Mesodermal cell (in vitro differentiated cells): ENCODE measurements at regions not wholly inside any gene's neighbourhood (a gene's known extent, or its start where the extent isn't known, plus 50 kb on each side); places are given as distances from the start of the nearest gene placed in this dataset.
"Not testable (repeated sequence)": the region's sequence is repeated elsewhere in the genome, so short reads cannot be mapped to it uniquely, and the experiment has no call there.

Experiments
- H3K27ac ChIP-seq: 2 replicates; pipeline ENCODE4 v1.7.0; 2013; ENCODE audit warnings: mild to moderate bottlenecking, low read depth, low read length, moderate library complexity; ENCODE audit not compliant: severe bottlenecking
- H3K36me3 ChIP-seq: 2 replicates; pipeline ENCODE4 v1.7.1; 2013; ENCODE audit warnings: mild to moderate bottlenecking, low read length, moderate library complexity; ENCODE audit not compliant: control insufficient read depth, insufficient read depth
- H3K4me1 ChIP-seq: one replicate; pipeline ENCODE4 v1.7.1; 2013; ENCODE audit warnings: mild to moderate bottlenecking, low read length; ENCODE audit not compliant: insufficient read depth, control insufficient read depth, poor library complexity, severe bottlenecking
- H3K4me3 ChIP-seq: 2 replicates; pipeline ENCODE4 v1.7.0; 2013; ENCODE audit warnings: low read length, control low read depth, mild to moderate bottlenecking; ENCODE audit not compliant: insufficient read depth, poor library complexity, severe bottlenecking; ENCODE audit errors: extremely low read depth
- H3K9me3 ChIP-seq: 2 replicates; pipeline ENCODE4 v1.7.1; 2013; ENCODE audit warnings: mild to moderate bottlenecking, low read length, moderate library complexity; ENCODE audit not compliant: control insufficient read depth
- WGBS, 2 experiments: methylation state at CpG; one replicate each; pipeline ENCODE4 v1.1.5; 2013; ENCODE audit warnings: missing lambda C conversion rate in 2 of 2; ENCODE audit not compliant: insufficient coverage in 2 of 2; 5-methylcytosine and 5-hydroxymethylcytosine counted together

GRCh38 chr12:125336246-125336645 lies 271.0 kb downstream of the AACS start:
- Histone ChIP-seq H3K9me3 (no peaks in the 10 kb centered on the region), H3K36me3 (no peaks in the 10 kb centered on the region), H3K4me3 (no peak overlapping the region), H3K4me1 (no peaks in the 10 kb centered on the region), H3K27ac (no peak overlapping the region)
- WGBS, 2 experiments, result 88 to 100% methylated on average over 4 of the region's 4 CpGs

- Histone ChIP-seq H3K36me3 (no peaks in the 10 kb centered on the region), H3K4me1 (no peaks in the 10 kb centered on the region), H3K4me3 (no peak overlapping the region), H3K27ac (no peak overlapping the region), H3K9me3 (no peaks in the 10 kb centered on the region)
- 83 to 95% methylated on average over 3 to 5 of the region's 5 CpGs for WGBS, 2 experiments
These were observed 275.6 kb downstream of the AACS start for GRCh38 chr12:125340791-125341190.

- Histone ChIP-seq H3K27ac (no peak overlapping the region), H3K9me3 (no peaks in the 10 kb centered on the region), H3K4me3 (no peak overlapping the region), H3K36me3 (no peaks in the 10 kb centered on the region), H3K4me1 (no peaks in the 10 kb centered on the region)
- WGBS, 2 experiments, result no CpG with 5 or more reads among the region's 1 CpG
These were observed 276.2 kb downstream of the AACS start for GRCh38 chr12:125341422-125341821.

- Histone ChIP-seq H3K27ac (no peak overlapping the region), H3K36me3 (no peaks in the 10 kb centered on the region), H3K4me3 (no peak overlapping the region), H3K9me3 (no peaks in the 10 kb centered on the region), H3K4me1 (no peaks in the 10 kb centered on the region)
- 88 to 93% methylated on average over 1 to 2 of the region's 3 CpGs for WGBS, 2 experiments
These were observed 278.4 kb downstream of the AACS start for GRCh38 chr12:125343649-125344048.

GRCh38 chr12:125346362-125346761 lies 281.1 kb downstream of the AACS start:
- no peak overlapping the region for H3K4me3 ChIP-seq
- no peaks in the 10 kb centered on the region for H3K36me3 ChIP-seq
- WGBS, 2 experiments, result 35 to 50% methylated on average over 1 to 3 of the region's 4 CpGs
- no peaks in the 10 kb centered on the region for H3K9me3 ChIP-seq
- H3K27ac ChIP-seq, result no peak overlapping the region
- no peaks in the 10 kb centered on the region for H3K4me1 ChIP-seq

GRCh38 chr12:125351788-125352187 lies 286.6 kb downstream of the AACS start:
- H3K4me1 ChIP-seq, result no peaks in the 10 kb centered on the region
- no peaks in the 10 kb centered on the region for H3K36me3 ChIP-seq
- no peak overlapping the region for H3K4me3 ChIP-seq
- WGBS, 2 experiments, result 85 to 100% methylated on average over 2 of the region's 2 CpGs
- no peak overlapping the region for H3K27ac ChIP-seq
- peaks cover 7% of the 10 kb centered on the region for H3K9me3 ChIP-seq

GRCh38 chr12:125353002-125353401 lies 287.8 kb downstream of the AACS start:
- H3K36me3 ChIP-seq, H3K9me3 ChIP-seq, H3K4me3 ChIP-seq, H3K4me1 ChIP-seq, H3K27ac ChIP-seq: not testable (repeated sequence)

- Histone ChIP-seq H3K27ac (no peak overlapping the region), H3K4me3 (no peak overlapping the region), H3K9me3 (peaks cover 7% of the 10 kb centered on the region), H3K4me1 (no peaks in the 10 kb centered on the region), H3K36me3 (no peaks in the 10 kb centered on the region)
- WGBS, 2 experiments, result no CpG with 5 or more reads among the region's 2 CpGs
These were observed 288.6 kb downstream of the AACS start for GRCh38 chr12:125353871-125354270.

GRCh38 chr12:125355614-125356013 lies 290.4 kb downstream of the AACS start:
- H3K4me1 ChIP-seq, result no peaks in the 10 kb centered on the region
- no peak overlapping the region for H3K27ac ChIP-seq
- H3K36me3 ChIP-seq, result no peaks in the 10 kb centered on the region
- H3K9me3 ChIP-seq, result peaks cover 7% of the 10 kb centered on the region
- 82 to 87% methylated on average over 6 of the region's 7 CpGs for WGBS, 2 experiments
- H3K4me3 ChIP-seq, result no peak overlapping the region

GRCh38 chr12:125356111-125356510 lies 290.9 kb downstream of the AACS start:
- Histone ChIP-seq H3K36me3 (no peaks in the 10 kb centered on the region), H3K27ac (no peak overlapping the region), H3K4me1 (no peaks in the 10 kb centered on the region), H3K4me3 (no peak overlapping the region), H3K9me3 (peaks cover 7% of the 10 kb centered on the region)
- 87 to 93% methylated on average over 3 of the region's 4 CpGs for WGBS, 2 experiments

- no peaks in the 10 kb centered on the region for H3K36me3 ChIP-seq
- H3K4me3 ChIP-seq, result no peak overlapping the region
- no peak overlapping the region for H3K27ac ChIP-seq
- H3K9me3 ChIP-seq, result peaks cover 6% of the 10 kb centered on the region
- 85% methylated on average over 2 of the region's 3 CpGs; no CpG with 5 or more reads in 1 of the 2 experiments for WGBS, 2 experiments
- H3K4me1 ChIP-seq, result no peaks in the 10 kb centered on the region
These were observed 292.3 kb downstream of the AACS start for GRCh38 chr12:125357561-125357960.

- WGBS, 2 experiments, result 90 to 97% methylated on average over 3 of the region's 4 CpGs
- no peaks in the 10 kb centered on the region for H3K9me3 ChIP-seq
- no peak overlapping the region for H3K4me3 ChIP-seq
- no peak overlapping the region for H3K27ac ChIP-seq
- H3K4me1 ChIP-seq, result no peaks in the 10 kb centered on the region
- no peaks in the 10 kb centered on the region for H3K36me3 ChIP-seq
These were observed 295.3 kb downstream of the AACS start for GRCh38 chr12:125360540-125360939.
